ENCODE measurements at regions not wholly inside any gene's neighbourhood (a gene's known extent, or its start where the extent isn't known, plus 50 kb on each side); places are given as distances from the start of the nearest gene placed in this dataset.
"Not testable (repeated sequence)": the region's sequence is repeated elsewhere in the genome, so short reads cannot be mapped to it uniquely, and the experiment has no call there.

DNA sequence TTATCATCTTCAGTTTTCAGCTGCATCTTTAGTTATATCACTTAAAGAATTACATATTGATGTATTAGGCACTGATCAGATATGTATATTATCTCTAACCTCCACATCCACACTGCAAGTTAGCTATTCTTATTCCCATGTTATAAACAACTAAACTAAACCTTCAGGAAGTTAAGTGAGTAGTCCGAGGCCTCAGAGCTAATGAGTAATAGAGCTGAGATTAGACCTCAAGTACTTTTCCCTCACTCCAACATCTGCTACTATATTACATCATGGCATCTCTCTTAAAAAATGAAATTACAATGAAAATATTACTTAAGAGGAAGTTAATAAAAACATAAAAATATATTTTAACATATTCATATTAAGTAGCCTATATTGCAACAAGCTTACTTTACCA is 183.6 kb upstream of the MAP2 start:
- TF ChIP-seq, protein P1, sequence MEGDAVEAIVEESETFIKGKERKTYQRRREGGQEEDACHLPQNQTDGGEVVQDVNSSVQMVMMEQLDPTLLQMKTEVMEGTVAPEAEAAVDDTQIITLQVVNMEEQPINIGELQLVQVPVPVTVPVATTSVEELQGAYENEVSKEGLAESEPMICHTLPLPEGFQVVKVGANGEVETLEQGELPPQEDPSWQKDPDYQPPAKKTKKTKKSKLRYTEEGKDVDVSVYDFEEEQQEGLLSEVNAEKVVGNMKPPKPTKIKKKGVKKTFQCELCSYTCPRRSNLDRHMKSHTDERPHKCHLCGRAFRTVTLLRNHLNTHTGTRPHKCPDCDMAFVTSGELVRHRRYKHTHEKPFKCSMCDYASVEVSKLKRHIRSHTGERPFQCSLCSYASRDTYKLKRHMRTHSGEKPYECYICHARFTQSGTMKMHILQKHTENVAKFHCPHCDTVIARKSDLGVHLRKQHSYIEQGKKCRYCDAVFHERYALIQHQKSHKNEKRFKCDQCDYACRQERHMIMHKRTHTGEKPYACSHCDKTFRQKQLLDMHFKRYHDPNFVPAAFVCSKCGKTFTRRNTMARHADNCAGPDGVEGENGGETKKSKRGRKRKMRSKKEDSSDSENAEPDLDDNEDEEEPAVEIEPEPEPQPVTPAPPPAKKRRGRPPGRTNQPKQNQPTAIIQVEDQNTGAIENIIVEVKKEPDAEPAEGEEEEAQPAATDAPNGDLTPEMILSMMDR (IDR thresholded peaks at IDR 0.05) = no peak
- peaks cover 4% of the 10 kb centered on the region; the same call in 1 of the 2 replicates for H3K36me3 Mint-ChIP-seq (ENCODE audit: low read depth)
- H3K4me1 Mint-ChIP-seq (ENCODE audit: low read depth) = no peaks in the 10 kb centered on the region
- H3K4me3 Mint-ChIP-seq = no peak overlapping the region
- no peak for DNase-seq
- H3K27ac Mint-ChIP-seq = no peak overlapping the region
- no peaks in the 10 kb centered on the region for H3K27me3 Mint-ChIP-seq (ENCODE audit: insufficient read depth)
- H3K9me3 Mint-ChIP-seq = peaks cover 49% of the 10 kb centered on the region

DNA sequence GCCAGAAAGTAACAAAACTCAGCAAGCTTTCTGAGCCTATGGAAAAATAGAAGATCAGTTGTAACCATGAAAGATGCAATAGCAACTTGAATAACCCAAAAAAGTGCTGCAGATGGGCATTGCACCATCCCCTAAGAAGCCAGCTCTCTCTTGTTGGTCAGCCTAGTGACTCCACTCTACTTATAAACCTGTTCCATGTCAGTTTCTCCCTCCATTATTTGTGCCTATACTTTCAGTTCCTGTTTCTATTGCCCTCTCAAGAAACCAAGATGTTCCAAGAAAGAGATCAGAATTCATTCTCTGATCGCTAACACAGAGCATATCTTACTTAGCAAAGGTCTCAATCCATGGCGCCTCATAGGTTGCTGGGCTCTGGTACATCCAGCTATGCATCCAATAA is 170.3 kb upstream of the MAP2 start:
- no peaks in the 10 kb centered on the region for H3K27me3 Mint-ChIP-seq (ENCODE audit: insufficient read depth)
- DNase-seq = no peak
- peaks cover 29% of the 10 kb centered on the region for H3K9me3 Mint-ChIP-seq
- no peaks in the 10 kb centered on the region for H3K36me3 Mint-ChIP-seq (ENCODE audit: low read depth)
- TF ChIP-seq, protein P1 (IDR thresholded peaks at IDR 0.05) = no peak
- H3K4me1 Mint-ChIP-seq (ENCODE audit: low read depth) = no peaks in the 10 kb centered on the region
- H3K27ac Mint-ChIP-seq = no peak overlapping the region
- H3K4me3 Mint-ChIP-seq = no peak overlapping the region

DNA sequence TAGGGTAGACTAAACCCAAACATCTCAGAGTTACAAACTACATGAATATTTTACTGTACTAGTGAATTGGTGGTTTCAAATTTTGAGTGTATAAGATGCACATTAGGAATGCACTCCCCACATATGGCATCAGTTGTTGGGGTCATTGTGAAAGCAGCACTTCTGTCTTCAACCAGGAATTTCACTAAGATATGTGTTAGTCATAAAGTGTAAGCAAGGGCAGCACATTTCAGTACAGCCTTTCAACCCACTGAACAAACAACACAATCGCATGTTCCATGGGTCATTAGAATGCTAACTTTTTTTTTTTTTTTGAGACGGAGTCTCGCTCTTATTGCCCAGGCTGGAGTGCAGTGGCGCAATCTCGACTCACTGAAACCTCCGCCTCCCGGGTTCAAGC is 164.1 kb upstream of the MAP2 start:
- Mint-ChIP-seq H3K4me1 (ENCODE audit: low read depth) (no peaks in the 10 kb centered on the region), H3K9me3 (peaks cover 34% of the 10 kb centered on the region), H3K36me3 (ENCODE audit: low read depth) (no peaks in the 10 kb centered on the region), H3K4me3 (no peak overlapping the region), H3K27me3 (ENCODE audit: insufficient read depth) (no peaks in the 10 kb centered on the region), H3K27ac (no peak overlapping the region)
- no peak for DNase-seq
- TF ChIP-seq, protein P1 (IDR thresholded peaks at IDR 0.05) = no peak

DNA sequence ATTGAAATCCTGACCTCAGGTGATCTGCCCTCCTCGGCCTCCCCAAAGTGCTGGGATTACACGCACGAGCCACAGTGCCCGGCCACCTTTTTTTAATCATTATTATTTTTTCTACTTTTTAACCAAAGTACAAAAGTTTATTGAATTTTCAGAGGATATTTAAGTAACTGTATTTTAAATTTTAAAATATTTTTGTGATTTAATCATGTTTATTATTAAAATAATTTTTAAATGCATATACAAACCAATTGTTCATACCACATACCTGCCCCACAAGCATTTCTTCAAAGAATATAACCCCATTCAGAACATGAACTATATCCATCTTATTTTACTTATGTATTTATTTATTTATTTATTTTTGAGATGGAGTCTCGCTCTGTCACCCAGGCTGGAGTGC is 163.6 kb upstream of the MAP2 start:
- H3K9me3 Mint-ChIP-seq = peaks cover 34% of the 10 kb centered on the region
- no peaks in the 10 kb centered on the region for H3K36me3 Mint-ChIP-seq (ENCODE audit: low read depth)
- DNase-seq = no peak
- no peaks in the 10 kb centered on the region for H3K4me1 Mint-ChIP-seq (ENCODE audit: low read depth)
- no peak overlapping the region for H3K4me3 Mint-ChIP-seq
- no peaks in the 10 kb centered on the region for H3K27me3 Mint-ChIP-seq (ENCODE audit: insufficient read depth)
- no peak overlapping the region for H3K27ac Mint-ChIP-seq
- TF ChIP-seq, protein P1 (IDR thresholded peaks at IDR 0.05) = no peak

DNA sequence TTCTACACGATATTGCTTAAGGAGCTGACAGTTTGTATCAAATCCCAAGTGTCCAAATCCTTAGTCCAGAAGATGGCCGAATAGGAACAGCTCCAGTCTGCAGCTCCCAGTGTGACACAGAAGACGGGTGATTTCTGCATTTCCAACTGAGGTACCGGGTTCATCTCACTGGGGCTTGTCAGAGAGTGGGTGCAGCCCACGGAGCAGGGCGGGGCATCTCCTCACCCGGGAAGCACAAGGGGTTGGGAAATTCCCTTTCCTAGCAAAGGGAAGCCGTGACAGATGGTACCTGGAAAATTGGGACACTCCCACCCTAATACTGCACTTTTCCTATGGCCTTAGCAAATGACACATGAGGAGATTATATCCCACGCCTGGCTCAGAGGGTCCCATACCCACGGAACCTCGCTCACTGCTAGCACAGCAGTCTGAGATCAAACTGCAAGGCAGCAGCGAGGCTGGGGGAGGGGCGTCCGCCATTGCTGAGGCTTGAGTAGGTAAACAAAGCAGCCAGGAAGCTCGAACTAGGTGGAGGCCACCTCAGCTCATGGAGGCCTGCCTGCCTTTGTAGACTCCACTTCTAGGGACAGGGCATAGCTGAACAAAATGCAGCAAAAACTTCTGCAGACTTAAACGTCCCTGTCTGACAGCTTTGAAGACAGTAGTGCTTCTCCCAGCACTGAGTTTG is 162.3 kb upstream of the MAP2 start:
- not testable (repeated sequence) for H3K4me1 Mint-ChIP-seq (ENCODE audit: low read depth); H3K4me3 Mint-ChIP-seq; DNase-seq; H3K27ac Mint-ChIP-seq; H3K36me3 Mint-ChIP-seq (ENCODE audit: low read depth); H3K27me3 Mint-ChIP-seq (ENCODE audit: insufficient read depth)
- peaks cover 28% of the 10 kb centered on the region for H3K9me3 Mint-ChIP-seq

DNA sequence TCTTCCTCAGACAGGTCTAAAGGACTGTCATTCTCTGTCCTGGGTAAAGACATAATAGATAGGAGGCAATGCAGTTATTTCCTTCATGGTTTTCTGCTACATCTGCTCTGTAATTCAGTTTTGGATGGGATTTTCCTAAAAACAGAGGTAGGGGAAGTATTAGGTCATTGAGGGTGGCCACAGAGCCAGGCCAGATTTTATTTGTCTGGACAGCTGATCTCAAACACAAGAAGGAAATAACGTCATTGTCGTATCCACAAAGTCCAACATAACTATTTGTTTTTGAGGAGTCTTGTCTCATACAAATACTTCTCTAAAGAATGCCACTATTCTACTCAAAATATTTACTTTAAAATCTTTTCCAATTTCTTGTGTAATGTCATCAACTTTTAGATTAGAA is 154.8 kb upstream of the MAP2 start:
- Mint-ChIP-seq H3K27ac (no peak overlapping the region), H3K9me3 (peaks cover 23% of the 10 kb centered on the region), H3K36me3 (ENCODE audit: low read depth) (no peaks in the 10 kb centered on the region), H3K4me1 (ENCODE audit: low read depth) (no peaks in the 10 kb centered on the region), H3K4me3 (no peak overlapping the region), H3K27me3 (ENCODE audit: insufficient read depth) (no peaks in the 10 kb centered on the region)
- no peak for DNase-seq
- TF ChIP-seq, protein P1 (IDR thresholded peaks at IDR 0.05) = no peak
